Loucy (cell line): ENCODE measurements at regions not wholly inside any gene's neighbourhood (a gene's known extent, or its start where the extent isn't known, plus 50 kb on each side); places are given as distances from the start of the nearest gene placed in this dataset.

Experiments
- EZH2phosphoT487 ChIP-seq: fragments of 200-600 bp; IDR thresholded peaks from 2 replicates; pipeline ENCODE4 v1.6.1; 2018; ENCODE audit warnings: antibody characterized with exemption, mild to moderate bottlenecking, moderate library complexity, borderline replicate concordance
- TF ChIP-seq, protein P1 (sequence below): fragments of 200-600 bp; sonication (generic); conservative IDR thresholded peaks from 2 replicates; pipeline ENCODE4 v1.5.1; 2014; ENCODE audit warnings: mild to moderate bottlenecking, antibody characterized with exemption, low read length

DNA sequence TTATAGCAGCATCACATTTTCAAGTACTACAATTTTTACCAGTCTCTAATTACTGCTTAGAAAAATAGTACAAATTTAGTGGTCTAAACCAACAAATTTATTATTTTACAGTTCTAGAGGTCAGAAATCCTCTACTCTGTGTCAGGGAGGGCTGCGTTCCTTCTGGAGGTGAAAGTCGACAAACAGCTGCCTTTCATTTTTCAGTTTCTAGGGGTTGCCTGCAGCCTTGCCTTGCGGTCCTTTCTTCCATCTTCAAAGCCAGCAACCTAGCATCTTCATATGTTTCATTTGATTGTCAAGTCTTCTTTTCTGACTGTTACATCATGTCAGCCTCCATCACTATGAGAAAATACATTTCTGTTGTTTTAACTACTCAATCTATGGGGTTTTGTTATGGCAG is 1022.1 kb downstream of the CDH18 start:
- TF ChIP-seq, protein P1, sequence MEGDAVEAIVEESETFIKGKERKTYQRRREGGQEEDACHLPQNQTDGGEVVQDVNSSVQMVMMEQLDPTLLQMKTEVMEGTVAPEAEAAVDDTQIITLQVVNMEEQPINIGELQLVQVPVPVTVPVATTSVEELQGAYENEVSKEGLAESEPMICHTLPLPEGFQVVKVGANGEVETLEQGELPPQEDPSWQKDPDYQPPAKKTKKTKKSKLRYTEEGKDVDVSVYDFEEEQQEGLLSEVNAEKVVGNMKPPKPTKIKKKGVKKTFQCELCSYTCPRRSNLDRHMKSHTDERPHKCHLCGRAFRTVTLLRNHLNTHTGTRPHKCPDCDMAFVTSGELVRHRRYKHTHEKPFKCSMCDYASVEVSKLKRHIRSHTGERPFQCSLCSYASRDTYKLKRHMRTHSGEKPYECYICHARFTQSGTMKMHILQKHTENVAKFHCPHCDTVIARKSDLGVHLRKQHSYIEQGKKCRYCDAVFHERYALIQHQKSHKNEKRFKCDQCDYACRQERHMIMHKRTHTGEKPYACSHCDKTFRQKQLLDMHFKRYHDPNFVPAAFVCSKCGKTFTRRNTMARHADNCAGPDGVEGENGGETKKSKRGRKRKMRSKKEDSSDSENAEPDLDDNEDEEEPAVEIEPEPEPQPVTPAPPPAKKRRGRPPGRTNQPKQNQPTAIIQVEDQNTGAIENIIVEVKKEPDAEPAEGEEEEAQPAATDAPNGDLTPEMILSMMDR: no peak
- TF ChIP-seq EZH2phosphoT487: no peak
